Stimulated activated CD4-positive, alpha-beta T cell treated with anti-CD3 and anti-CD28 coated beads, TNF-alpha, amount 100 ng/mL, for 4 hours (primary cell): ENCODE measurements at regions not wholly inside any gene's neighbourhood (a gene's known extent, or its start where the extent isn't known, plus 50 kb on each side); places are given as distances from the start of the nearest gene placed in this dataset.
"Not testable (repeated sequence)": the region's sequence is repeated elsewhere in the genome, so short reads cannot be mapped to it uniquely, and the experiment has no call there.

ENCODE experiments used
- DNase-seq, 3 experiments: peaks; one replicate each; pipeline ENCODE4 v3.0.0-alpha.2; 2020; ENCODE audit warnings: low read depth in 3 of 3

DNA sequence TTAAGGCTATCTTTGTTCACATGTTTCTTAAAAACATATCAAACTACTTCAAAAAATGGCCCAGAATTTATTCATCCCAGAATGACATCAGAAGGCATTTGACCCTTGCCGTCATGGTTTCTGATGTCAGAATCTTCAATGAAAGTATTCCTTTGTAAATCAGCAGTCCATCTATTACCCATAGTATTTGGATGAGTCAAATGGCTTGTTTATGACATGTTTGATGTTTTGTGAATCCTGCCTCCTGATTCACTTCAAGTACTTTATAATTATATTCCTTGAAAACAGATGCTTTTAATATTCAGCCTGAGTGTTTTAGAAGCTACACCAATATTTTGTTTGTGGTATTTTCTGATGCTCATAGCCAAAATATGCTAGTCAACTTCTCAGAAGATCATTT, 200.8 kb upstream of the MEF2C start:
- no peak for DNase-seq

DNA sequence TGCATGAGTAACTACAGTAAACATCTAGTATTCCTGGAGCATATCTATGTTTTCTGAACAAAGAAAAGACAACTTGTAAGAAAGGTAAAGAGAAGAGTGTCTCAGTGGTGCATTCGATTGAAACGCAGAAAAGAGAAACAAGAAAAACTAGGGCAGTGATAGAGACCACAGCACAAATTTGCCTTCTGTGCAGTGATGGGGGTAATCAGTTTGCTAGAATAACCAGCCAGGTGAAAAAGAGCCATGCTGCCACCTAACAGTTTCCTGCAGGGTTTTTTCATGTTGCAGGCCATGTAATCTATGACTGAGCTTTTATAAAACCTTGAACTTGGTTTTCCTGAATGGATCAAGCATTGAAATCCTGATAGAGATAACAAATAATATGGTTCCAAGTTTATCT, 198.4 kb upstream of the MEF2C start:
- DNase-seq = no peak

DNA sequence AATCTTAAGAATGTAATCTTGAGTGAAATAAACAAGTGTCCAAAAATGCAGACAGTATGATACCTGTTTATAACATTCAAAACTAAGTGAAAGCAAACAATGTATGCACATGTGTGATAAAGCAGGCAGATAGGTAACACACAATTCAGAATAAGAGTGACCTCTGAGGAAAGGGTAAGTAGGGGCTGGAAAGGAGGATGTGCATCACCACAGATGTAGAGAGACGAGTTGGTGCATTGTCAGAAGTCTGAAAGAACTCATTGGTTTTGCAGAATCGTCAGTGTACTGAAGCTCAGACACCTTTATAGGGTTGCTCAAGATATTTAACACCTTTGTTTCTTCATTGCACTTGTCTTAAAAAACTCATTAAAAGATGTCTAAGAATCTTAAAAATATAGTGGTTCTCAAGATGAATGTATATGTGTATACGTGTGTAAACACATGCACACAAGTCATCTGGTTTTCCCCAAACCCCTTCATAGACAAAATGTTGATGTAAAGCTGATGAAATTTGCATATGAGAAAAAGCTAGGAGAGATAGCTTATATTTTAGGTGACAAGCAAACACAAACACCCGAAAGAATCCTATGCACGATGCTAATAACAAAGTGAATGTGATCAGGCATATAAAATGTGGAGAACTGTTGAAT, 197.6 kb upstream of the MEF2C start:
- no peak for DNase-seq

DNA sequence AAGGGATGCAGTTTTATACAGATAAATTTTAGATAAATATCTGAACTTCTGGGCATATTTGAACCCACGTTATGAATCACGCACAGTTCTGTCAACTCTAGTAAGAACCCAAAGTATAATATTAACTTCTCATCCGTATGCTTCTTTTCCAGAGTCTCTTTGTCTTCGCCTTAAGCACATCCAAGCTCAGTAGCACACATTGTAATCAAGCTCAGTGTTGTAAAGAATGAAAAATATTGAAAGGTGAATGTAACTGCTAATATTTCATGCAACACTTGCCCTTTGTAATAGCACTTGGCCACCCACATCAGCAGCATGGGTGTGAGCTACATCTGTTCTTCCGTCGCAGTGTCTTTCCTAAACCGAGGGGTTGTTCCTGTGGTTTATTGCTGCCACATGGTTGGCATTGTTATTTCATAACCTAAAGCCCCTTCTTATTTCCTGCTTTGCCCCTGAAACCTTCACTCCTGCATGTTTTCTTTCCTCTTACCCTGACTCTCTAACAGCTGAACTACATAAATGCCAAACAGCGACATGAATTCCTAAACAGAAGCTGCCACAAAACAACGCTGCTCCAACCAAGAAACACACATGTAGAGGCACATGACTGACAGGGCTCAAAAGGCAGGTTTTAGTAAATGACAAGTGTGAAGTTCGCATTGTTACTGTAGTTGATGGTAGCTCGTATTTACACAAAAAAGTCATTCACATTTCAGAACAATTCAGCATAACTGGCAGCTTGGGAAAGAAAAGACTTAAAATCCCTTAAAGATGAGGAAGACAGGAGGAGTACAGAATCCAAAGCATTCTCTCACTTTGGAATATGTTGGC, 190.1 kb upstream of the MEF2C start:
- DNase-seq = no peak

DNA sequence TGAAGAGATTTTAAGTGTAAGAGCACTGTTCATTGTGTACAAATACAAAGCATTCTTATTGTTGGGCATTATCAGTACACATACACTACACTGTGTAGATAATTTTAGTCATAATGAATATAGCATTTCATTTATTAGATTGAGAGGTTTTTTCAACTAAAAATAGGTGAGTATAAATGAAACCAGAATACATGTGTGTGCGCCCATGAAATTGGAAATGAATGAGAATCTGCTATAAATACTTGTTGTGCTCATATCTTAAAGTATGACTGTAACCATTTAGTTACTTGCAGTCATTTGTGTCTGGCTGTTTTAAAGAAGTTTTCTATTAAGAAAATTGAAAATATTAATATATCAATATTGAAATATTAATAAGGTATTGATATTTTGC, 189.0 kb upstream of the MEF2C start:
- no peak for DNase-seq

DNA sequence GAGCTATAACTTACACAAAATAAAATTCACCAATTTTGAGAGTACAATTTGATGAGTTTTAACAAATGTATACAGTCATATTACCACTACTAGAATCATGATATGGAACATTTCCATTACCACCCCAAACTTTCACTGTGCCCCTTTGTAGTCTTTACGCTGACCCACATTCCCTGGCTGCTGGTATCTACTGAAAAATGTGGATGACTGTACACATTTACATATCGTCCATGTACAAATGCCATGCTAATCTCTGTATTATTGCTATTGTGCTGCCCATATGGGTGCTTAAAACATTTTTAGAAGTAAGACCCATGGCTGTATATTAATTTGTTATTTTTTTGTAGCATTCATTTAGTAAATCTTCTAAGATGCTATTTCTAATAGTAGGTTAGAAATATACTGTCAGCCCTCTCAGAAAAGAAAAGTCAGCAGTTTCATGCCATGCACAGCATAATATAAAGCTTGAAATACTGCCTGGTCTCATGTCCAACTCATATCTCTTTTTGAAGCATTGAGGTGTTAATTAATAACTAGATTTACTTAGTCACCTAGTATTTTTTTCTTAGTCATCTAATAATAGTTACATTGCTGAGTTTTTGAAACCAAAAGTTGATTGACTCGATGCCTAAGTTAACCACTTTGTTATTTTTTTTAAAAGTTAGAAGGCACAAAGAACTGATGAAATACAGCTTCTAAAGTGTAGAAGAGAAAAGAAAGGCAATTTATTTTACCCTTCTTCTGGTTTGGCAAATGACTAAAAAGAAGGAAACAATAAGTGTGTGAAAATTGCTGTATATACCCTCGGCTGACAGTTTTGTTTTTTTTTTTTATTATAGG, 188.3 kb upstream of the MEF2C start:
- no peak for DNase-seq

DNA sequence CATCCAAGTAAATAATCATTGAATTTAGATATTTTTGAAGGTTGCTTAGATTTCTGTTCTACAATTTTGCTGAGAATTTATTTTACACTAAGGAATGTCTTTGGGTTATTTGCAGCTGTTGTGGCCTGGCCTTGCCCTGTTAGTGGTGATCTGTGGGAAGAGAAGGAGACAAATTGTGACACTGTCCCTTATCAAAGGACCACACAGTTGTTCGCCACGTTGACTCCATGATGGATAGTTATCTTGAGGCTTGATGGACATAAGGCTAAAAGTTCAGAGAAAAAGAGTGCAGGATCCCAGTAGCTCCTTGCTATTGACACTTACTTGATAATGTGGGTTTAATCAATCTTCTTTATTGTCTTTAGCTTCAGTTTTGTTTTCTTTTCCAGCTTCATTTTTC, 186.6 kb upstream of the MEF2C start:
- no peak for DNase-seq

DNA sequence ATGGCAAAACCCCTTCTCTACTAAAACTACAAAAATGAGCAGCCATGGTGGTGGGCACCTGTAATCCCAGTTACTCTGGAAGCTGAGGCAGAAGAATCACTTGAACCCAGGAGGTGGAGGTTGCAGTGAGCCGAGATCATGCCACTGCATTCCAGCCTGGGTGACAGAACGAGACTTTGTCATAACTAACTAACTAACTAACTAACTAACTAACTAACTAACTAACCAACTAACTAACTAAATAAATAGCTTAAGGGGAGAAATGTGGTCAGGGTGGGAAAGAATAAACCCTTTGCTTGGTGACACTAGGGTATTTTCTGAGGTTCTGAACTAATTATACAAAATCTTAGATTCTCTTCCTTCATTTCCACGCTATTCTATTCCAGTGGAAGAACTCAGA, 184.4 kb upstream of the MEF2C start:
- DNase-seq = no peak

DNA sequence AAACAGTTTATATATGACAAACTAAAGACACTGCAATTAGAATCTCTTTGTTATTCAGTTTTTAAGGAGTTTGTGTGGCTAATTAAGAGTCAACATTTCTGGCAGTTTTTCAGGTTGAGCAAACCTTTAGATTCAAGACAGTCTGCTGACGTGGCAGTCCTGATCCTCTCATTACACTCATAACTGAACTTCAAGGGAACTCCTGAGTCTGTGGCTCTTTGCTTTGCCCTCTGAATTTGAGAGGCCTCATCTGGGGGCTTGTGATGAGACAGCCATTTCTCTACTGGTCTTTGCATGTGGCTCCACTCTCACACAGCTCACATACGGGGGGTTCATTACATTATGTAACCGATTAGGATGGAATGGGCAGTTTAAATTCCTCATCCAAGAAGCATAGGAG, 182.9 kb upstream of the MEF2C start:
- no peak for DNase-seq

DNA sequence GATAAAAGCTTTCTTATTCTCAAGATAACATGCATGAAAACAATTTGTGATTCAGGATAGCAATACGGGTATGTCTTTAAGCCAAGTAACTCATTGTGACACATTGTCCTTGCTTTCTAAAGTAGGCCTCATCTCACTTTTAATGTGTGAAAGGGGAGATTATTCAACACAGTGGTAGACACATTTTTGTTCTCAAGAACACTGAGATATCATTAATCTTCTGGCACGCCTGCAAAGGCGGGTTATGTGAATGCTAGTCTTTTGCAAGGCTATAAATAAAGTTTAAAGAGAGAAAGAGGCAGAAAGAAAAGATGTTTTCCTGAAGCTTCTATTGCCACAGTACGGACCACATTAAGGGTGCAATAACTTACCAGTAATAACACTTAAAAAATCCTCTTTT, 181.8 kb upstream of the MEF2C start:
- no peak for DNase-seq

DNA sequence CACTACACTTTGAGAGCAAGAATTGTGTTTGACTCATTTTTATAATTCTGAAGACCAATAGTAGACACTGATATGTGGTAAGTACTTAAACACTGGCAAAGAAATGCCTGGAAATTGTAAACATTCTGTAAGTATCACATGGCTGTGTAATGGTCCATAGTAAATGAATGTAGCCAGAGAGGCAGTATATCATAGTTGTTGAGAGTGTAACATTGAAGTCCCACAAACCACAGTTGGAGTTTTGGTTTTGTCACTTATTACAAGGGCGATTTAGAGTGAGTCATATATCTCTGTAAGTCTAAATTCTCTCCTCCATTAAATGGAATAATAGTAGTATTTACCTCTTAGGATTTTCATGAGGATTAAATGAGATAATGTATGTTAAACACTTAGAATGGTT, 181.1 kb upstream of the MEF2C start:
- no peak for DNase-seq

DNA sequence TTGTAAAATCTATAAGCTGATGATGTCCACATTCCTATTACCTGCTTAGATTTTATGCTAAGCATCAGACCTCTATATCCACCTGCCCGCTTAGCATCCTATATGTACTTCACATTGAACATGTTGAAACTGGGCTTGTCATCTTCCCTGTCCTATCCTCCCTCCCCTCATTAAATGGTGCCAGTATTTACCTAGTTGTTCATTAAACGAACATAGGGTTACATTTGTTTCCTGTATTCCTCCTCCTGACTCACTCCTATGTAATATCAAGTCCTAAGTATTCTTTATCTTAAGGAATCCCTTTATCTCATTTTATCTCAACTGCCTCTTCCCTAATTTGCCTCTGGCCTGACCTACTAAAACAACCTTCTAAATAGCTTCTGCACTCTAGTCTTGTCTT, 177.8 kb upstream of the MEF2C start:
- DNase-seq = no peak

DNA sequence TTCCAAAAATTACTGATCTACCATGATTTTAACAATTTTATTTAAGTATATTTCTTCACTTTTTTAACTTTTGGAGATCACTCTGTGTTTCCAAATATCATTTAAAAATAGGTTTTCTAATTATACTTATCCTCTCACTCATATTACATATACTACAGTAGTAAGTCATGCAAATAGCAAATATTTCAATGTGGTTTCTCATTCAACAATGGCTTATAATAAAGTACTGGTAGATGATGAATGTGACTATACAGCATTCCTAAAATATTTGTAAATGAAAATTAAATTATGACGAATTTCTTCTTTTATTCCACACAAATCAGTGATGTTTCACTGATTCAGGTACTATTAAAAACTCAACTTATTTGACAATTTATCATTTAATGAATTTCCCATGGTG, 176.3 kb upstream of the MEF2C start:
- no peak for DNase-seq

DNA sequence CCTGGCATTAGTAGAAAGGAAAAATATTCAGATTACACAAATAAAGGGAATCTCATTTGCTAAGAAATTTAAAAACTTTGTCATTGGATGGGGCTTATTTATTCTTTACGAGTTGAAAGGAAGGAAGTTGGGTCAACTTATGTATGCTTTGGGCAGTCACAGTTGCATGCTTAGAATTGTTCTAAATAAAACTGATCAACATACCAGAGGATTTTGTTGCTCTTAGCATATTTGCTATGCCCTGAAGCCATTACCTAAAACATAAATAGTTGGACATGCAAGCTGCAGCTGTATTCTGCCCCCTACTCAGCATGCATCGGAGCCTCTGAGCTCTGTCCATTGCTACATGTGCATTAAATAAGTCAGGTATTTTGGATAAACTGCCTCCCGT, 172.7 kb upstream of the MEF2C start:
- no peak for DNase-seq

DNA sequence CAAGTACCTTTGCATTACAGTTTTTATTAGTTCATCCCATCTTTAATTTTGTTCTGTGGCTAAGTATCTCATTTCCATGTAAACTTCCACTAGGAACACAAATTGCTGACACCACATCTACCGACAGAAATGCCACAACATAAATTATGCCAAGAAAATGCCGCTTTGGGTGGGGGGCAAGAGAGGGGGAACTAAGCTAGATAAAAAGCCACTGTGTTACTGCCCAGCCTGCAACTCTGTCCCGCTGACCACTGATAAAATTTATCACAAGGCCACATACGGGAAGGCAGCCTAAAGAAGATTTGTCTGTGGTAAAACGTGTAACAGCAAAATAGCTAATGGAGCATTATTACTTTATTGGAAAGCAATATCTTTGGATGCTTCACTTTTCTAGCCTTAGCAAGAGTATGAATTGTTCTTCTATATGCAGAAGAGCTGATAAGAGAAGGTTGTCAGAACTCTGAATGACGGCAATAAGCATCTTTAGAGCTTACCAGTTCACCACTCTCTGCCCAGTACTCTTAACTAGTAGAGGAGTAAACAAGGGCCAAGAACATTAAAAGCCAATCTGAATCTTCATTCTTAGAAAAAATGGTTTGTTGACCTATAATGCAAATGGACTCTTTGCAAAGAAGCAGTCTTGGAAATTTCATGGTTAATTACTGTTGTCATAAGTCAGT, 172.2 kb upstream of the MEF2C start:
- DNase-seq = no peak

DNA sequence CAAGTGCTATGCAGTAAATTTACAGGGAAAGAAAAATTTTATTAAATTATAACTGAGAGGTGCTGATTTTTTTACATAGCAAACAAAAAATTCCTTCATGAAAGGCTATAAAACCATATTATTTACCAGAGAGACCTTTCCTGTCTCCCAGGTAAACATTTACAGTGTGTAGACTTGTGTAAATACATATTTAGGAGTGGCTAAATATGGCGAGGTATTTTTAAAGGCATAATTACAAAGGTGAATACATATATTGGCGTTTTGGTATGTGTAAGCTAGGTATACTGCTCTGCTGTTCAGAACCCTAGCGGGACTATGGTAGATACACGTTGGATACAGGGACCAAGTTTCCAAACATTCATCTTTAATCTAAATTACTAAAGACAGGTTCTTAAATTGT, 170.6 kb upstream of the MEF2C start:
- no peak for DNase-seq

DNA sequence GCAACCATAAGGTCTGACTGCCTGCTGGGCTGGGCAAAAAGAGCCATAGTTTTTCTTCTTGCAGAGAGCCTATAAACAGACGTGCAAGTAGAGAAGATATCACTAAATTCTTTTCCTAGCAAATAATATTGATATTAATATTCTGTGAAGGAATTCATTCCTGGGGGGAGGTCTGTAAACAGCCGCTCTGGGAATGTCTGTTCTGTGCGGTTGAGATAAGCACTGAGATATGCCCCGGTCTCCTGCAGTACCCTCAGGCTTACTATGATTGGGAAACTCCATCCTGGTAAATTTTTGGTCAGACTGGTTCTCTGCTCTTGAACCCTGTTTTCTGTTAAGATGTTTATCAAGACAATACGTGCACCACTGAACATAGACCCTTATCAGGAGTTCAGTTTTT, 167.1 kb upstream of the MEF2C start:
- not testable (repeated sequence) for DNase-seq

DNA sequence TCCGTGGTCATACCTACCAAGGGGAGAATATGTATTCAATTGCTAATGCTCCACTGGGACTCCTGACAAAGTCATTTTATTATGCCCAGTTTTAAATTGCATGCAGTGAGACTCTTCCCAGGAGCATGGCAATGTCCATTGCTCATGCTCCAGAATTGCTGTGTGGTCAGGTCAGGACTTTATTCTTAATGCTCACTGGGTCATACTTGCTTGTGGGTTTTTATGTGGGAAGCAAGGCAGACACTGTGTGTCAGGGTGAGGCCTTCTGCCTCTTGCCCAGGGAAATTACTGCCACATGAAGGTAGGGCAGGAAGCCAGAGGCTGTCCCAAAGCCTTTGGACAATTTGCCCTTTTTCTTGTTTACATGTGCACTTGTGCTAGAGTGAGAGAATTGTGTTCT, 164.6 kb upstream of the MEF2C start:
- DNase-seq = no peak

DNA sequence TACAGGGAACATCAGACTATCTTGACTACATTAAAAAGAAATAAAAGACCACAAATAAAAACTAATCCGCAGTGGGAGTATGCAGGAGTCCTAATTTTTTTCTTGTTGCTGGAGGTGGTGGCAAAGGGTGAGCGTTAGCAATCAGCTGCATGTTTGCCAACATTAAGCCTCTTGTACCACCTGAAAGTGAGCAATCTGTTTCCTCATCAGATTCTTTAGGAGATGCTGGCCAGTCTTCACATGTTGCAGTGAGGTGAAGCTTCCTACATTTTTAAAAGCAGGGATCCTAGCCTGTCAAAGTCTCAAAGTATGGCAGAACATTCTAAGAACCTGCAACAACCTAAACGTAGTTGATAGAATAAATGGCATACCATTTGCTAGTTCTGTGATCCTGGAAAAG, 162.2 kb upstream of the MEF2C start:
- no peak for DNase-seq

DNA sequence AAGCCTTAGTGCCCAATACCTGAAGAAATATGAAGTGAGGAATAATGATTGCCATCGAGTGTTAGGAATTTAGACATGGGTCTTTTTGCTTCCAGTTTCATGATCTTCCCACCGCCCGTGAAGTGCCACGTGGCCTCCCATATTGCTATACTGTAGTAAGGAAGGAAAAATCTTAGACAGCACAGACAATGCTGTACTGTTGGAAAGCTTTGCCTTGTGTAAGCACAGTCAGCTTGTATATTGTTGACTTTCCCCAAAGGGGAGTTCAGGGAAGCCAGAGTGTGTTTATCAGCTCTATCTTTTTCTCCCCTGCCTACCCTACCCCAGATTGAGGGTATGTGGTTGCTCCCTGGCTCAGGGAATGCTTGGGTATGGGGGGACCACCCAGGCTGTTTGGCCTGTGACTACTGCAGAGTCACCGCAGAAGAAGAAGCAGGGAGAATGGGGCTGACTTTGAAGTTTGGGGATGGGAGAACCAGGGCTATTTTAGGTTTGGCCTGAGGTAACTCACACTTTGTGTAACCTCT, 161.8 kb upstream of the MEF2C start:
- no peak for DNase-seq

DNA sequence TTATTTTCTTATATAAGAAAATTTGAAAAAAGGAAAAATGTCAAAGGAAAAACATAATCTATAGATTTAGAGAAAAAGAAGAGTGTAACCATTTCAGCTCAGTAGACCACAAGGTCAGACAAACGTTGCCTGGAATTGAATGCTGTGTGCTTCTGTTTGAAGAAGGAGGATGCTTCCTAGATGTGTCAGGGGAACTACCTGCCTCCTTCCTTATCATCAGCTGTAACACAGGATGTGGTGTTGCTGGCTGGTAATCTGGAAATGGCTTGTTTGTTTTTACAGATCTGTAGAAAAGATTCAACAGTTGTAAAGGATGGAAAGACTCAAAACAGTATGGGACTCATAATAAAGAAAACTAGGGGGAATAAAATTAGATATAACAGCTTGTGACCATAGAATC, 160.7 kb upstream of the MEF2C start:
- no peak for DNase-seq

DNA sequence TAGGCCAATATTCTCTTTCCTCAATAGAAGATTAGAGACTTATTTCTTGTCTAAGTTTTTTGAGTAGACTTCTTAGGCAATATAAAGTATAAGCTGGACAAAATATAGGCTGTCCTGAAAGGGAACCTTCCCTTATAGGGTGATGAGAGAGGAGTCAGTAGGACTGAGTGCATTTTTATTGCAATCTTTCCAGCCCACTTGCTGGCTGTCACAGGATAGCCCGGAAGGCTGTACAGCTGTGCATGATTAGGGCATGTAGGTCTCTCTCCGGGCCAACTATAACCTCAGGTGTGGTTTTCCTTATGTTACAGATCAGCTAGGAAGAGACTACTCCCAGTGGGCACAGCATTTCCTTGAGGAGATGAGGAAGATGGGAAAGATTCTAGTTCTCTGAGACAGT, 159.8 kb upstream of the MEF2C start:
- DNase-seq = no peak
